AG04449 (cell line): ENCODE measurements at regions not wholly inside any gene's neighbourhood (a gene's known extent, or its start where the extent isn't known, plus 50 kb on each side); places are given as distances from the start of the nearest gene placed in this dataset.

Experiments
- CTCF ChIA-PET: fragments of 350-600 bp; formaldehyde crosslinking; extraction: SDS; loops from one replicate; lab custom pipeline; 2021; ENCODE audit warnings: antibody characterized with exemption; lab: Yijun Ruan, JAX
- POLR2A ChIA-PET: fragments of 400-600, 350-600 bp; formaldehyde crosslinking; extraction: SDS; loops from one replicate; lab custom pipeline; 2020; ENCODE audit warnings: antibody characterized with exemption, inconsistent platforms; lab: Yijun Ruan, JAX
- DNase-seq: peaks from one replicate; pipeline ENCODE4 v3.0.0-alpha.2; 2010; ENCODE audit warnings: low read depth, low spot score
- H3K4me3 ChIP-seq: 2 replicates; pipeline ENCODE4 v1.5.1; 2011; ENCODE audit warnings: low read depth, mild to moderate bottlenecking, control low read depth, low read length
- TF ChIP-seq, protein P1 (sequence below): IDR thresholded peaks from one replicate; pipeline ENCODE4 v1.5.1; 2011; ENCODE audit warnings: mild to moderate bottlenecking, moderate library complexity, low read length, control low read depth, inconsistent platforms; ENCODE audit not compliant: insufficient read depth; ENCODE audit errors: missing control alignments

- TF ChIP-seq, protein P1, sequence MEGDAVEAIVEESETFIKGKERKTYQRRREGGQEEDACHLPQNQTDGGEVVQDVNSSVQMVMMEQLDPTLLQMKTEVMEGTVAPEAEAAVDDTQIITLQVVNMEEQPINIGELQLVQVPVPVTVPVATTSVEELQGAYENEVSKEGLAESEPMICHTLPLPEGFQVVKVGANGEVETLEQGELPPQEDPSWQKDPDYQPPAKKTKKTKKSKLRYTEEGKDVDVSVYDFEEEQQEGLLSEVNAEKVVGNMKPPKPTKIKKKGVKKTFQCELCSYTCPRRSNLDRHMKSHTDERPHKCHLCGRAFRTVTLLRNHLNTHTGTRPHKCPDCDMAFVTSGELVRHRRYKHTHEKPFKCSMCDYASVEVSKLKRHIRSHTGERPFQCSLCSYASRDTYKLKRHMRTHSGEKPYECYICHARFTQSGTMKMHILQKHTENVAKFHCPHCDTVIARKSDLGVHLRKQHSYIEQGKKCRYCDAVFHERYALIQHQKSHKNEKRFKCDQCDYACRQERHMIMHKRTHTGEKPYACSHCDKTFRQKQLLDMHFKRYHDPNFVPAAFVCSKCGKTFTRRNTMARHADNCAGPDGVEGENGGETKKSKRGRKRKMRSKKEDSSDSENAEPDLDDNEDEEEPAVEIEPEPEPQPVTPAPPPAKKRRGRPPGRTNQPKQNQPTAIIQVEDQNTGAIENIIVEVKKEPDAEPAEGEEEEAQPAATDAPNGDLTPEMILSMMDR: no peak
- ChIA-PET CTCF (no interaction called here), POLR2A (no interaction called here)
- H3K4me3 ChIP-seq: no peak overlapping the region
- no peak for DNase-seq
Measured at GRCh38 chr1:17941431-17942189, 166.0 kb upstream of the IGSF21 start.

DNA sequence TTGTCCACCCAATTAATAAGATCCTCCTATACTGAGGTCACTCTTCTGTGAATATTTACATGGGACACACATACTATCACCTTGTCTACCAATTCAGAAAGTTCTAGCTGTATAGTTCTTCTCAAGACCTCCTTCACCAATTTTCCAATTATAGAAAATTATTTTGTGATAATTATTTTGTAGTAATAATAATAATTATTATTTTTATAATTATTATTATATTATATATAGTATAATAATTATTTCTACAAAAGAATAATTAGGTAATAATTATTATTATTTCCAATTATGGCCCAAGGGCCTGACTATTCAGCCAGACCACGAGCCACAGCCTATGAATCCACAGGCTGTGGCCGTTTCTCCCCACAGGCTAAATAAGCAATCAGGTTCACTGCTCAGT is 164.1 kb upstream of the IGSF21 start:
- ChIA-PET POLR2A (no interaction called here), CTCF (no interaction called here)
- no peak overlapping the region for H3K4me3 ChIP-seq
- TF ChIP-seq, protein P1: no peak
- DNase-seq: no peak

DNA sequence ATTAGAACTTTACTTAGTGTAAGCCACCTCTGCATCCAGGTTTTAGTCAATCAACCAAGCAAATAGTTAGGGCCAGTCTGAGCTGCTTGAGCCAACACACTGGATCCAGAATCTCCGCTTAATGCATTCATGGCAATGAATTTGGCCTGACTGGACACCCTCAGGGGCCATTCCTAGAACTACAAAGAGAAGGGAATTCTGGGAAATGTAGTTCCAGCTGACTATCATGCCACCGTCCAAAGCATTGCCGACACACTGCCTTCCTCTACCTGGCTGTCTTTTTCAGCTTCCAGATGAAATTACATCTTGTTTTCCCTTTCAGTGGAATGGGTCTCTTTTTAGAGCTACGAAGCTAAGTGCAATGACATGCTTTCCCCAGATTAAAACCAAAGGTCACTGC is 163.0 kb upstream of the IGSF21 start:
- TF ChIP-seq, protein P1: no peak
- no peak for DNase-seq
- no peak overlapping the region for H3K4me3 ChIP-seq
- ChIA-PET POLR2A (no interaction called here), CTCF (no interaction called here)

DNA sequence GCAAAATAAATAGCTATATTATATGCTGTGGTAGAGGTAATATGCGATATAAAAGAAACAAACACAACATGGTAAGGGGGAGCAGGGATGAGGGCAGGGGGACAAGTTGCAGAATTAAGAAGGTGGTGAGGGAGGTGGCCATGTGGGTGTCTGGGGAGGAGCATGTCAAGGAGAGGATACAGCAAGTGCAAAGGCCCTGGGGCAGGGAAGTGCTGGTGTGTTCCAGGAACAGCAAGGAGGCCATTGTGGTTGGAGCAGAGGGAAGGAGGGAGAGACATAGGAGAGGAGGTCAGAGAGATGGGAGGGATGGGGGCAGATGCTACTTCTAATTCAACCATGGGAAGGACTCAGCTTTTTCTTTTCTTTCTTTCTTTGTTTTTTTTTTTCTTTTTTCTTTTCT is 161.2 kb upstream of the IGSF21 start:
- H3K4me3 ChIP-seq: no peak overlapping the region
- DNase-seq: no peak
- CTCF ChIA-PET: no interaction called here
- POLR2A ChIA-PET: no interaction called here
- TF ChIP-seq, protein P1: no peak

DNA sequence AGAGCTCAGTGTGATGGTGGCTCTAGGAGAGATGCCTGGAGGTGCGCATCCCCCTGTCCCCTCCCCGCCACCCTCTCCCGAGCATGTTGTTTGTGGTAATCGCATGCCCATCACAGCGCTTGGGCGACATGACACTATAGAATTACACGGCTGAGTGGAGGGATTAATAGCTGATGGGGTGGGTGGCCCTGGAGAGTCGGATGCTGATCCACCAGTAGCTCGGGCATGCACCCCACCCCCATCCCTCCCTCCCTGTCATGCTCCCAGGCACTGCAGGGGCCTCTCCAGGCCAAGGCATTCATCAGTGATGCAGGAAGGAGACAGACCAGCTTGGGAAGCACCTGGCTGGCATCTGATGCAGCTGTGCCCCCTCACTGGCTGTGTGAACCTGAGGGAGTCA is 159.0 kb upstream of the IGSF21 start:
- CTCF ChIA-PET: no interaction called here
- no peak for DNase-seq
- TF ChIP-seq, protein P1: no peak
- H3K4me3 ChIP-seq: no peak overlapping the region
- POLR2A ChIA-PET: no interaction called here

DNA sequence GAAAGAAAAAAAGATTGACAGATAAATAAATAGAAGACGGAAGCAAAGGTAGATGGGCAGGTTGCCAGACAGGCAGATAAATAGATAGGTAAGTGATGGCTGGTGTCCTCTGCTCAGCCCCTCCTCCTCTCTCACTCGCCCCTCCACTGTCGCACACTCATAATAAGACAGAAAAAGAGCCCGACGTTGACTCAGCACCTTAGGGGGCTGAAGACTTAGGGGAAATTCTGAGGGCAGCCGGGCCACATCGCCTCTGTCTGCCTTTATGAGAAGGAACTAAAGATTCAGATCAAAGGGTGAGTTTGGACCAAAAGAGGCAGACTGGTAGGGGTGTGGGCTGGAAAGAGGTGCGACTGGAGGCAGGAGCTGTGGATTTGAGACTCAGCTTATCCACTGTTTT is 158.1 kb upstream of the IGSF21 start:
- DNase-seq: no peak
- H3K4me3 ChIP-seq: no peak overlapping the region
- TF ChIP-seq, protein P1: no peak
- ChIA-PET POLR2A (no interaction called here), CTCF (no interaction called here)
